ENCODE measurements at regions not wholly inside any gene's neighbourhood (a gene's known extent, or its start where the extent isn't known, plus 50 kb on each side); places are given as distances from the start of the nearest gene placed in this dataset.

GRCh38 chr6:23503173-23503572 is 622.8 kb upstream of the NRSN1 start:
- no peak for TF ChIP-seq CTCF (IDR thresholded peaks at IDR 0.05; ENCODE audit: poor library complexity)
- no peak for TF ChIP-seq EZH2 (IDR thresholded peaks at IDR 0.05; ENCODE audit: borderline replicate concordance)
- no peak for TF ChIP-seq EZH2phosphoT487 (IDR thresholded peaks at IDR 0.05; ENCODE audit: low read depth, severe bottlenecking, unreplicated experiment)
